A673 (cell line): ENCODE measurements at regions not wholly inside any gene's neighbourhood (a gene's known extent, or its start where the extent isn't known, plus 50 kb on each side); places are given as distances from the start of the nearest gene placed in this dataset.
A peak's percentile ranks its signal among the peaks of the same experiment; 100 is the strongest.

Experiments used
- BruUV-seq: library from RNA; stranded (reverse); fragments of 400-500 nt; replicated peaks from 2 replicates; lab custom pipeline; 2021; lab: Mats Ljungman, UMichigan
- CTCF ChIA-PET: fragments of 300-600 bp; sonication (Branson Sonifier 250); formaldehyde crosslinking; loops from one replicate; lab custom pipeline; 2022; ENCODE audit warnings: antibody characterized with exemption; lab: Charles Lee
- POLR2A ChIA-PET: fragments of 300-600 bp; sonication (Branson Sonifier 250); formaldehyde crosslinking; loops from one replicate; lab custom pipeline; 2022; ENCODE audit warnings: antibody characterized with exemption; ENCODE audit not compliant: low non-redundant PET; lab: Charles Lee
- DNase-seq: peaks from one replicate; pipeline ENCODE4 v3.0.0-alpha.2; 2015; ENCODE audit warnings: low spot score
- H3K27ac ChIP-seq: fragments of 200-600 bp; sonication (generic); 2 replicates; pipeline ENCODE4 v1.5.1; 2016; ENCODE audit warnings: mixed run types, low read depth, mild to moderate bottlenecking, mixed read lengths, antibody characterized with exemption, low read length; ENCODE audit not compliant: poor library complexity, severe bottlenecking
- H3K27me3 ChIP-seq: fragments of 200-600 bp; sonication (generic); replicated peaks from 2 replicates; pipeline ENCODE4 v1.6.1; 2017; ENCODE audit warnings: mixed run types, low read depth, mild to moderate bottlenecking, mixed read lengths, antibody characterized with exemption, low read length; ENCODE audit not compliant: insufficient read depth, poor library complexity
- H3K36me3 ChIP-seq: fragments of 200-600 bp; sonication (generic); 2 replicates; pipeline ENCODE4 v1.6.1; 2016; ENCODE audit warnings: mixed run types, mild to moderate bottlenecking, mixed read lengths, antibody characterized with exemption, low read length; ENCODE audit not compliant: insufficient read depth, poor library complexity, severe bottlenecking
- H3K4me1 ChIP-seq: fragments of 200-600 bp; sonication (generic); 2 replicates; pipeline ENCODE4 v1.6.1; 2017; ENCODE audit warnings: mixed run types, mild to moderate bottlenecking, mixed read lengths, antibody characterized with exemption, low read length; ENCODE audit not compliant: insufficient read depth, poor library complexity, severe bottlenecking
- H3K4me3 ChIP-seq: fragments of 200-600 bp; sonication (generic); 2 replicates; pipeline ENCODE4 v1.5.1; 2016; ENCODE audit warnings: low read depth, mixed run types, mild to moderate bottlenecking, mixed read lengths, low read length; ENCODE audit not compliant: poor library complexity, severe bottlenecking
- H3K9me3 ChIP-seq: fragments of 200-600 bp; sonication (generic); 2 replicates; pipeline ENCODE4 v1.6.1; 2016; ENCODE audit warnings: mixed run types, low read depth, mild to moderate bottlenecking, mixed read lengths, antibody characterized with exemption, low read length; ENCODE audit not compliant: poor library complexity, severe bottlenecking
- CTCF ChIP-seq: fragments of 300-800, 200-600 bp; sonication (generic); conservative IDR thresholded peaks from 2 replicates; pipeline ENCODE4 v1.5.1; 2017; ENCODE audit warnings: low read depth, mild to moderate bottlenecking, antibody characterized with exemption, low read length, moderate library complexity, mixed read lengths
- EZH2 ChIP-seq: fragments of 200-600 bp; sonication (generic); IDR thresholded peaks from 2 replicates; pipeline ENCODE4 v1.6.1; 2017; ENCODE audit warnings: borderline replicate concordance, low read depth, mild to moderate bottlenecking, mixed read lengths, antibody characterized with exemption, low read length; ENCODE audit not compliant: poor library complexity, severe bottlenecking
- intact Hi-C: fragments of 100-400 bp; cut with micrococcal nuclease; formaldehyde crosslinking; loops from one replicate; pipeline ENCODE4 v1.10.0; 2022; ENCODE audit not compliant: unreplicated experiment

- no peak overlapping the region for H3K27ac ChIP-seq
- ChIA-PET POLR2A (no interaction called here), CTCF (no interaction called here)
- H3K36me3 ChIP-seq, result no peaks in the 10 kb centered on the region
- no peaks in the 10 kb centered on the region for H3K9me3 ChIP-seq
- TF ChIP-seq EZH2 (no peak), CTCF (no peak)
- H3K4me1 ChIP-seq, result no peaks in the 10 kb centered on the region
- intact Hi-C loops, result loop anchor here (10.0 kb wide), 1 partner anchor 266 kb away; no protein-coding TSS in a partner anchor
- H3K4me3 ChIP-seq, result no peak overlapping the region
- peak; percentile 67 for DNase-seq
- H3K27me3 ChIP-seq, result peaks cover 25% of the 10 kb centered on the region
- no TSS peak for BruUV-seq
These were observed 334.7 kb upstream of the JAG1 start for GRCh38 chr20:11008444-11009033.

GRCh38 chr20:11011653-11012052 is 337.9 kb upstream of the JAG1 start:
- Histone ChIP-seq H3K27me3 (peaks cover 52% of the 10 kb centered on the region), H3K4me1 (no peaks in the 10 kb centered on the region), H3K9me3 (no peaks in the 10 kb centered on the region), H3K27ac (no peak overlapping the region), H3K36me3 (no peaks in the 10 kb centered on the region), H3K4me3 (no peak overlapping the region)
- intact Hi-C loops, result no loop called here
- DNase-seq, result no peak
- POLR2A ChIA-PET, result no interaction called here
- no TSS peak for BruUV-seq
- no peak for TF ChIP-seq EZH2
- TF ChIP-seq CTCF, result no peak
- CTCF ChIA-PET, result no interaction called here

GRCh38 chr20:11012975-11013374 is 339.2 kb upstream of the JAG1 start:
- intact Hi-C loops, result no loop called here
- POLR2A ChIA-PET, result no interaction called here
- CTCF ChIA-PET, result no interaction called here
- Histone ChIP-seq H3K27ac (no peak overlapping the region), H3K27me3 (peaks cover 65% of the 10 kb centered on the region), H3K4me1 (no peaks in the 10 kb centered on the region), H3K9me3 (no peaks in the 10 kb centered on the region), H3K4me3 (no peak overlapping the region), H3K36me3 (no peaks in the 10 kb centered on the region)
- no TSS peak for BruUV-seq
- DNase-seq, result no peak
- TF ChIP-seq CTCF, result no peak
- no peak for TF ChIP-seq EZH2
